ENCODE measurements at regions not wholly inside any gene's neighbourhood (a gene's known extent, or its start where the extent isn't known, plus 50 kb on each side); places are given as distances from the start of the nearest gene placed in this dataset.

GRCh38 chr4:81650606-81651242 lies 179.0 kb upstream of the RASGEF1B start:
- peaks cover 0 to 6% (median 0%) of the 10 kb centered on the region in 5 donors for H3K4me1 ChIP-seq (ENCODE audit: control insufficient read depth in 5 of 5, insufficient read depth in 5 of 5, low read length in 5 of 5)
- no peak for ATAC-seq (ENCODE audit: insufficient read depth, low FRiP score)
- TF ChIP-seq CTCF (IDR thresholded peaks at IDR 0.05; ENCODE audit: control extremely low read depth, extremely low read depth): no peak
- no peak overlapping the region for H3K4me3 ChIP-seq
- H3K9me3 ChIP-seq (ENCODE audit: control insufficient read depth in 4 of 4, insufficient read depth in 3 of 4, low read length in 3 of 4): no peaks in the 10 kb centered on the region
- WGBS, 2 donors: 36 to 40% methylated on average over 3 of the region's 3 CpGs
- no peak overlapping the region for H3K27ac ChIP-seq (ENCODE audit: low read depth in 1 of 2, low read length in 1 of 2)
- no peak for DNase-seq
- H3K36me3 ChIP-seq (ENCODE audit: control insufficient read depth in 4 of 4, insufficient read depth in 4 of 4, low read length in 4 of 4): no peaks in the 10 kb centered on the region
- H3K9ac ChIP-seq (ENCODE audit: insufficient read depth in 1 of 2, low read length in 2 of 2): no peak overlapping the region
- H3K27me3 ChIP-seq (ENCODE audit: control insufficient read depth in 3 of 3, insufficient read depth in 3 of 3, low read length in 2 of 3): no peaks in the 10 kb centered on the region

GRCh38 chr4:81648576-81649275 lies 177.0 kb upstream of the RASGEF1B start:
- no peak overlapping the region for H3K9ac ChIP-seq (ENCODE audit: insufficient read depth in 1 of 2, low read length in 2 of 2)
- no peak for TF ChIP-seq CTCF (IDR thresholded peaks at IDR 0.05; ENCODE audit: control extremely low read depth, extremely low read depth)
- peaks cover 0 to 6% (median 0%) of the 10 kb centered on the region in 5 donors for H3K4me1 ChIP-seq (ENCODE audit: control insufficient read depth in 5 of 5, insufficient read depth in 5 of 5, low read length in 5 of 5)
- H3K27ac ChIP-seq (ENCODE audit: low read depth in 1 of 2, low read length in 1 of 2): no peak overlapping the region
- DNase-seq: no peak
- peaks cover 0 to 6% (median 0%) of the 10 kb centered on the region in 4 donors for H3K9me3 ChIP-seq (ENCODE audit: control insufficient read depth in 4 of 4, insufficient read depth in 3 of 4, low read length in 3 of 4)
- H3K4me3 ChIP-seq: no peak overlapping the region
- no peak for ATAC-seq (ENCODE audit: insufficient read depth, low FRiP score)
- H3K27me3 ChIP-seq (ENCODE audit: control insufficient read depth in 3 of 3, insufficient read depth in 3 of 3, low read length in 2 of 3): no peaks in the 10 kb centered on the region
- 48 to 51% methylated on average over 4 of the region's 4 CpGs for WGBS, 2 donors
- no peaks in the 10 kb centered on the region for H3K36me3 ChIP-seq (ENCODE audit: control insufficient read depth in 4 of 4, insufficient read depth in 4 of 4, low read length in 4 of 4)

GRCh38 chr4:81647388-81647787 lies 175.7 kb upstream of the RASGEF1B start:
- no peak for TF ChIP-seq CTCF (IDR thresholded peaks at IDR 0.05; ENCODE audit: control extremely low read depth, extremely low read depth)
- H3K27me3 ChIP-seq (ENCODE audit: control insufficient read depth in 3 of 3, insufficient read depth in 3 of 3, low read length in 2 of 3): no peaks in the 10 kb centered on the region
- ATAC-seq (ENCODE audit: insufficient read depth, low FRiP score) (no peak), DNase-seq (no peak)
- H3K9me3 ChIP-seq (ENCODE audit: control insufficient read depth in 4 of 4, insufficient read depth in 3 of 4, low read length in 3 of 4): peaks cover 0 to 6% (median 0%) of the 10 kb centered on the region in 4 donors
- no peaks in the 10 kb centered on the region for H3K36me3 ChIP-seq (ENCODE audit: control insufficient read depth in 4 of 4, insufficient read depth in 4 of 4, low read length in 4 of 4)
- H3K27ac ChIP-seq (ENCODE audit: low read depth in 1 of 2, low read length in 1 of 2): no peak overlapping the region
- no peak overlapping the region for H3K9ac ChIP-seq (ENCODE audit: insufficient read depth in 1 of 2, low read length in 2 of 2)
- H3K4me1 ChIP-seq (ENCODE audit: control insufficient read depth in 5 of 5, insufficient read depth in 5 of 5, low read length in 5 of 5): peaks cover 0 to 6% (median 0%) of the 10 kb centered on the region in 5 donors
- 87 to 91% methylated on average over 2 of the region's 2 CpGs for WGBS, 2 donors
- no peak overlapping the region for H3K4me3 ChIP-seq
